CD14-positive monocyte (primary cell): ENCODE measurements at regions not wholly inside any gene's neighbourhood (a gene's known extent, or its start where the extent isn't known, plus 50 kb on each side); places are given as distances from the start of the nearest gene placed in this dataset.

Experiments
- DNase-seq, 3 donors: peaks; one replicate each; pipeline ENCODE4 v3.0.0-alpha.2; 2011 to 2022
- H2AFZ ChIP-seq: 2 replicates; pipeline ENCODE4 v1.6.0; 2012; ENCODE audit warnings: mild to moderate bottlenecking, low read depth, low read length, inconsistent platforms; ENCODE audit not compliant: insufficient read depth, poor library complexity, severe bottlenecking
- H3K27ac ChIP-seq, 2 donors: 1 replicate in 1 of 2; 2 replicates in 1 of 2; pipeline ENCODE4 v1.5.1; 2012 to 2013; ENCODE audit warnings: low read length in 2 of 2, control low read depth in 1 of 2, inconsistent platforms in 1 of 2, low read depth in 1 of 2, mild to moderate bottlenecking in 1 of 2
- H3K27me3 ChIP-seq, 2 donors: one replicate each; pipeline versions ENCODE4 v1.6.0 to v1.6.1; 2011 to 2013; ENCODE audit warnings: low read length in 2 of 2; ENCODE audit not compliant: control insufficient read depth in 2 of 2, insufficient read depth in 2 of 2
- H3K36me3 ChIP-seq, 2 donors: replicated peaks in 1 of 2; 1 replicate in 1 of 2; 2 replicates in 1 of 2; pipeline versions ENCODE4 v1.5.1 to v1.6.1; 2012 to 2013; ENCODE audit warnings: low read length in 2 of 2, control low read depth in 1 of 2, inconsistent platforms in 1 of 2, mild to moderate bottlenecking in 1 of 2; ENCODE audit not compliant: insufficient read depth in 2 of 2, control insufficient read depth in 1 of 2
- H3K4me1 ChIP-seq, 2 donors: 1 replicate in 1 of 2; 2 replicates in 1 of 2; pipeline versions ENCODE4 v1.5.1 to v1.6.1; 2012 to 2013; ENCODE audit warnings: low read length in 2 of 2, control low read depth in 1 of 2, inconsistent platforms in 1 of 2, mild to moderate bottlenecking in 1 of 2, moderate library complexity in 1 of 2; ENCODE audit not compliant: insufficient read depth in 2 of 2, control insufficient read depth in 1 of 2
- H3K4me2 ChIP-seq: replicated peaks from 2 replicates; pipeline ENCODE3; 2012; ENCODE audit warnings: low read length, moderate library complexity, mild to moderate bottlenecking; ENCODE audit not compliant: poor library complexity, severe bottlenecking; ENCODE audit errors: extremely low read depth
- H3K4me3 ChIP-seq, 3 experiments: fragments of 200-600 bp in 1 of 3; sonication (generic) in 1 of 3; replicated peaks in 1 of 3; 1 replicate in 2 of 3; 2 replicates in 1 of 3; pipeline ENCODE4 v1.5.1; 2011 to 2013; ENCODE audit warnings: low read length in 3 of 3, mild to moderate bottlenecking in 3 of 3, control low read depth in 2 of 3, low read depth in 2 of 3, inconsistent platforms in 1 of 3, moderate library complexity in 1 of 3
- H3K79me2 ChIP-seq: 2 replicates; pipeline ENCODE4 v1.6.0; 2012; ENCODE audit warnings: mild to moderate bottlenecking, control low read depth, inconsistent platforms, low read length, moderate library complexity; ENCODE audit not compliant: insufficient read depth
- H3K9ac ChIP-seq: 2 replicates; pipeline ENCODE4 v1.6.0; 2017; ENCODE audit warnings: low read length, mild to moderate bottlenecking; ENCODE audit not compliant: insufficient read depth, poor library complexity, severe bottlenecking
- H3K9me3 ChIP-seq, 2 donors: replicated peaks in 1 of 2; 1 replicate in 1 of 2; 2 replicates in 1 of 2; pipeline versions ENCODE4 v1.5.1 to v1.6.1; 2012 to 2013; ENCODE audit warnings: low read length in 2 of 2, control low read depth in 1 of 2; ENCODE audit not compliant: control insufficient read depth in 1 of 2, insufficient read depth in 1 of 2
- H4K20me1 ChIP-seq: 2 replicates; pipeline ENCODE4 v1.6.0; 2012; ENCODE audit warnings: mild to moderate bottlenecking, low read length, control low read depth, moderate library complexity; ENCODE audit not compliant: insufficient read depth
- H3K27ac Mint-ChIP-seq, 7 donors: one replicate each; pipeline ENCODE4 v1.8.0; 2020; ENCODE audit warnings: mild to moderate bottlenecking in 7 of 7, mixed read lengths in 7 of 7, moderate library complexity in 6 of 7, inconsistent platforms in 2 of 7
- H3K27me3 Mint-ChIP-seq, 3 donors: one replicate each; pipeline ENCODE4 v1.8.0; 2021 to 2022; ENCODE audit warnings: low read depth in 3 of 3, mild to moderate bottlenecking in 3 of 3, mixed read lengths in 3 of 3, moderate library complexity in 3 of 3, inconsistent platforms in 1 of 3
- H3K36me3 Mint-ChIP-seq, 2 donors: one replicate each; pipeline ENCODE4 v1.8.0; 2020; ENCODE audit warnings: mixed read lengths in 2 of 2, inconsistent platforms in 1 of 2, mild to moderate bottlenecking in 1 of 2
- H3K4me1 Mint-ChIP-seq: one replicate; pipeline ENCODE4 v1.8.0; 2020; ENCODE audit warnings: mild to moderate bottlenecking, mixed read lengths
- H3K4me3 Mint-ChIP-seq, 2 donors: one replicate each; pipeline ENCODE4 v1.8.0; 2020; ENCODE audit warnings: mild to moderate bottlenecking in 2 of 2, mixed read lengths in 2 of 2, moderate library complexity in 1 of 2
- H3K9me3 Mint-ChIP-seq, 7 donors: one replicate each; pipeline ENCODE4 v1.8.0; 2020 to 2022; ENCODE audit warnings: mixed read lengths in 7 of 7, mild to moderate bottlenecking in 6 of 7, moderate library complexity in 6 of 7, inconsistent platforms in 2 of 7
- CTCF ChIP-seq: fragments of 200-600 bp; IDR thresholded peaks from one replicate; pipeline ENCODE4 v1.8.0; 2022; ENCODE audit warnings: antibody characterized with exemption, mild to moderate bottlenecking
- WGBS: methylation state at CpG from one replicate; pipeline ENCODE4 v1.1.5; 2013; ENCODE audit warnings: missing lambda C conversion rate; ENCODE audit not compliant: insufficient coverage; 5-methylcytosine and 5-hydroxymethylcytosine counted together
- intact Hi-C, 2 donors: fragments of 100-400 bp; cut with micrococcal nuclease; formaldehyde crosslinking; loops; one replicate each; pipeline versions ENCODE4 v1.15.0 to v1.15.1; 2023

DNA sequence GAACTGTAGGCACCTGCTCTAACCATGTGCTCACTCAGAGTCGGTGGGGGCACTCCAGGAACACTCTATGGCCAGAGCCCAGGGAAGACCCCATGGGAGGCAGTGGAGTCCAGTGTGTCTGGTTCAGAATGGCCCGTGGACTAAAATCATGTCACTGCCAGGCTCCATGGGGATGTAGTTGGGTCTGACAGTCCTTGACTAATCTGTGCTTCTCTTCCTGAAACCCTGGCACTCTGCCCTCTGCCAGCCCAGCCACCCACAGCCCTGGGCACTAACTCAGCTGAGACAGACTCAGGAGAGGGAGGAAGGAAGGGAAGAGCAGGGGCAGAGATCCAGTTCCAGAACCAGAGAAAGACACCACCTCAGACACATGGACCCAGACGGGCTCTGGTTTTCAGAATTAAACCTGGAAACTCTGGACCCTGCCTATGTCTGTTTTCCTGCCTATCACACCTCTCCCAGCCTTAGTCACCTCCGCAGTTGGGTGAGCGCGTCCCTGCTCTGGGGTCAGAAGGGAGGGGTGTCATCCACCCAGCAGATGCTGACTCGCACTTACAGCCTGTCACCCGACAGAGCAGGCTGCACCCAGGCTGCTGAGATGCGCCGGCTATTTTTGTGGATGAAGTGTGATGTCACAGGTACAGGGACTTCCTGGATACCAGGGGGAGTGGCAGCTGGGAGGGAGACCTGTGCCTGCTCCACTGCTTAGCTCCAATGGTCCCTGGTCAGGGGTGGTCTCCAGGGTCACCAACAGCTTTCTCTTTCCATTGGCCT lies 56.8 kb upstream of the INSYN1 start:
- Histone ChIP-seq H4K20me1 (no peaks in the 10 kb centered on the region), H3K36me3 (no peaks in the 10 kb centered on the region), H3K4me3 (no peak overlapping the region), H3K27me3 (no peaks in the 10 kb centered on the region), H2AFZ (no peak overlapping the region), H3K79me2 (no peaks in the 10 kb centered on the region), H3K9me3 (no peaks in the 10 kb centered on the region), H3K9ac (no peak overlapping the region), H3K27ac (no peak overlapping the region), H3K4me1 (no peaks in the 10 kb centered on the region), H3K4me2 (no peak overlapping the region)
- TF ChIP-seq CTCF = no peak
- intact Hi-C loops = no loop called here
- no peak overlapping the region for H3K4me3 Mint-ChIP-seq
- 64% methylated on average over 1 of the region's 10 CpGs for WGBS
- DNase-seq = no peak
- H3K27ac Mint-ChIP-seq = no peak overlapping the region
- peaks cover 4 to 6% (median 5%) of the 10 kb centered on the region in 3 donors for H3K27me3 Mint-ChIP-seq
- H3K9me3 Mint-ChIP-seq = no peaks in the 10 kb centered on the region
- no peaks in the 10 kb centered on the region for H3K36me3 Mint-ChIP-seq
- H3K4me1 Mint-ChIP-seq = no peaks in the 10 kb centered on the region

GRCh38 chr15:73812806-73813465 lies 59.8 kb upstream of the INSYN1 start:
- Histone ChIP-seq H3K27ac (no peak overlapping the region), H3K4me2 (no peak overlapping the region), H3K9me3 (no peaks in the 10 kb centered on the region), H4K20me1 (no peaks in the 10 kb centered on the region), H3K4me3 (no peak overlapping the region), H3K9ac (no peak overlapping the region), H3K36me3 (no peaks in the 10 kb centered on the region), H3K79me2 (no peaks in the 10 kb centered on the region), H2AFZ (no peak overlapping the region), H3K27me3 (no peaks in the 10 kb centered on the region), H3K4me1 (no peaks in the 10 kb centered on the region)
- TF ChIP-seq CTCF = no peak
- Mint-ChIP-seq H3K27ac (no peak overlapping the region), H3K4me3 (no peak overlapping the region), H3K9me3 (no peaks in the 10 kb centered on the region), H3K36me3 (no peaks in the 10 kb centered on the region), H3K27me3 (peaks cover 0 to 3% (median 3%) of the 10 kb centered on the region in 3 donors), H3K4me1 (no peaks in the 10 kb centered on the region)
- intact Hi-C loops = no loop called here
- DNase-seq = no peak
- WGBS = 90% methylated on average over 7 of the region's 7 CpGs
